ENCODE measurements at regions not wholly inside any gene's neighbourhood (a gene's known extent, or its start where the extent isn't known, plus 50 kb on each side); places are given as distances from the start of the nearest gene placed in this dataset.

DNA sequence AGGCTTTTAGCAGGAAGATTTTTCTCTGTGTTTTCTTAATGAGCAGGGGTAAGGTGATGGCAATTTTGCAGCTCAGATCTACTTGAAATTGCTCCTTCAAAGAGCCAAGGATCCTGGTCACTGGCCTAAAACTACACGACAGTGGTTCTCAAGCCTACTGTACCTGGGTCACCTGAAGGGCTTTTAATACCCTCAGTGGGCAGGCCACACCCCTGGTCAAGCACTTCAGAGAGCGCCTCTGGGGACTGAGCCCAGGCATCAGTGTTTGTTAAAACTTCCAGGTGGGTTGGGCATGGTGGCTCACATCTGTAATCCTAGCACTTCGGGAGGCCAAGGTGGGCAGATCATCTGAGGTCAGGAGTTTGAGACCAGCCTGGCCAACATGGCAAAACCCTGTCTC is 158.4 kb downstream of the FAM43A start:
- Histone ChIP-seq H3K36me3 (ENCODE audit: control insufficient read depth, insufficient read depth, low read length) (no peaks in the 10 kb centered on the region), H3K27me3 (ENCODE audit: control insufficient read depth, insufficient read depth, low read length) (no peaks in the 10 kb centered on the region), H3K9me3 (ENCODE audit: control insufficient read depth, insufficient read depth, low read length) (no peaks in the 10 kb centered on the region), H3K4me3 (ENCODE audit: low read length) (no peak overlapping the region), H3K27ac (ENCODE audit: low read length) (no peak overlapping the region), H3K4me1 (ENCODE audit: control insufficient read depth, insufficient read depth, low read length) (peaks cover 3% of the 10 kb centered on the region)
- Mint-ChIP-seq H3K4me1 (peaks cover 9 to 11% of the 10 kb centered on the region in 2 donors), H3K27ac (no peak overlapping the region), H3K4me3 (no peak overlapping the region), H3K9me3 (no peaks in the 10 kb centered on the region), H3K36me3 (no peaks in the 10 kb centered on the region), H3K27me3 (ENCODE audit: low read depth in 2 of 2) (peaks cover 0 to 7% of the 10 kb centered on the region in 2 donors)
- 96% methylated on average over 3 of the region's 3 CpGs for WGBS (ENCODE audit: insufficient coverage)
- TF ChIP-seq CTCF (IDR thresholded peaks at IDR 0.05), result no peak
- intact Hi-C loops (cut with micrococcal nuclease), result no loop called here
- no peak for ATAC-seq
- DNase-seq, result no peak

- TF ChIP-seq CTCF (IDR thresholded peaks at IDR 0.05), result no peak
- H3K4me1 ChIP-seq (ENCODE audit: control insufficient read depth, insufficient read depth, low read length), result no peaks in the 10 kb centered on the region
- H3K4me3 ChIP-seq (ENCODE audit: low read length), result no peak overlapping the region
- no peak overlapping the region for H3K27ac ChIP-seq (ENCODE audit: low read length)
- H3K36me3 Mint-ChIP-seq, result no peaks in the 10 kb centered on the region
- WGBS (ENCODE audit: insufficient coverage), result 91% methylated on average over 1 of the region's 6 CpGs
- H3K27me3 ChIP-seq (ENCODE audit: control insufficient read depth, insufficient read depth, low read length), result no peaks in the 10 kb centered on the region
- no peak overlapping the region for H3K27ac Mint-ChIP-seq
- DNase-seq, result no peak
- no peaks in the 10 kb centered on the region for H3K36me3 ChIP-seq (ENCODE audit: control insufficient read depth, insufficient read depth, low read length)
- intact Hi-C loops (cut with micrococcal nuclease), result no loop called here
- H3K27me3 Mint-ChIP-seq (ENCODE audit: low read depth in 2 of 2), result peaks cover 3% of the 10 kb centered on the region in 2 donors
- H3K9me3 ChIP-seq (ENCODE audit: control insufficient read depth, insufficient read depth, low read length), result no peaks in the 10 kb centered on the region
- H3K9me3 Mint-ChIP-seq, result no peaks in the 10 kb centered on the region
- H3K4me3 Mint-ChIP-seq, result no peak overlapping the region
- H3K4me1 Mint-ChIP-seq, result no peaks in the 10 kb centered on the region
- no peak for ATAC-seq
Observed at GRCh38 chr3:194849166-194849875, 163.6 kb downstream of the FAM43A start.

GRCh38 chr3:194851254-194851653 is 165.6 kb downstream of the FAM43A start:
- Mint-ChIP-seq H3K4me1 (no peaks in the 10 kb centered on the region), H3K27ac (no peak overlapping the region), H3K27me3 (ENCODE audit: low read depth in 2 of 2) (peaks cover 4 to 5% of the 10 kb centered on the region in 2 donors), H3K36me3 (no peaks in the 10 kb centered on the region), H3K4me3 (no peak overlapping the region), H3K9me3 (no peaks in the 10 kb centered on the region)
- Histone ChIP-seq H3K36me3 (ENCODE audit: control insufficient read depth, insufficient read depth, low read length) (no peaks in the 10 kb centered on the region), H3K27me3 (ENCODE audit: control insufficient read depth, insufficient read depth, low read length) (no peaks in the 10 kb centered on the region), H3K27ac (ENCODE audit: low read length) (no peak overlapping the region), H3K4me1 (ENCODE audit: control insufficient read depth, insufficient read depth, low read length) (no peaks in the 10 kb centered on the region), H3K4me3 (ENCODE audit: low read length) (no peak overlapping the region), H3K9me3 (ENCODE audit: control insufficient read depth, insufficient read depth, low read length) (no peaks in the 10 kb centered on the region)
- 90% methylated on average over 5 of the region's 5 CpGs for WGBS (ENCODE audit: insufficient coverage)
- DNase-seq (no peak), ATAC-seq (no peak)
- intact Hi-C loops (cut with micrococcal nuclease), result no loop called here
- TF ChIP-seq CTCF (IDR thresholded peaks at IDR 0.05), result no peak

- TF ChIP-seq CTCF (IDR thresholded peaks at IDR 0.05), result no peak
- H3K4me3 Mint-ChIP-seq, result no peak overlapping the region
- WGBS (ENCODE audit: insufficient coverage), result 86% methylated on average over 5 of the region's 5 CpGs
- H3K36me3 ChIP-seq (ENCODE audit: control insufficient read depth, insufficient read depth, low read length), result no peaks in the 10 kb centered on the region
- intact Hi-C loops (cut with micrococcal nuclease), result no loop called here
- no peaks in the 10 kb centered on the region for H3K36me3 Mint-ChIP-seq
- no peaks in the 10 kb centered on the region for H3K9me3 Mint-ChIP-seq
- H3K27ac Mint-ChIP-seq, result no peak overlapping the region
- H3K9me3 ChIP-seq (ENCODE audit: control insufficient read depth, insufficient read depth, low read length), result no peaks in the 10 kb centered on the region
- no peaks in the 10 kb centered on the region for H3K4me1 ChIP-seq (ENCODE audit: control insufficient read depth, insufficient read depth, low read length)
- no peak overlapping the region for H3K27ac ChIP-seq (ENCODE audit: low read length)
- no peaks in the 10 kb centered on the region for H3K27me3 ChIP-seq (ENCODE audit: control insufficient read depth, insufficient read depth, low read length)
- DNase-seq, result no peak
- H3K4me3 ChIP-seq (ENCODE audit: low read length), result no peak overlapping the region
- H3K27me3 Mint-ChIP-seq (ENCODE audit: low read depth in 2 of 2), result peaks cover 4 to 5% of the 10 kb centered on the region in 2 donors
- no peaks in the 10 kb centered on the region for H3K4me1 Mint-ChIP-seq
- ATAC-seq, result no peak
Observed at GRCh38 chr3:194851941-194852340, 166.3 kb downstream of the FAM43A start.
